ENCODE measurements at regions not wholly inside any gene's neighbourhood (a gene's known extent, or its start where the extent isn't known, plus 50 kb on each side); places are given as distances from the start of the nearest gene placed in this dataset.

- no peak overlapping the region for H3K27ac ChIP-seq
- no peak for DNase-seq
- H3K9ac ChIP-seq: no peak overlapping the region
- H3F3A ChIP-seq (ENCODE audit: insufficient read depth): no peaks in the 10 kb centered on the region
- TF ChIP-seq EZH2phosphoT487 (IDR thresholded peaks at IDR 0.05; ENCODE audit: insufficient read depth, low read depth): no peak
- TF ChIP-seq EZH2 (IDR thresholded peaks at IDR 0.05; ENCODE audit: insufficient read depth, poor library complexity, severe bottlenecking): no peak
- H3K9me2 ChIP-seq (ENCODE audit: insufficient read depth): no peaks in the 10 kb centered on the region
- no peaks in the 10 kb centered on the region for H4K20me1 ChIP-seq (ENCODE audit: insufficient read depth)
- H3K79me2 ChIP-seq (ENCODE audit: insufficient read depth): no peaks in the 10 kb centered on the region
- WGBS, 2 experiments (ENCODE audit: low coverage in 1 of 2, low lambda C conversion rate in 2 of 2, missing lambda C conversion rate in 2 of 2): 11 to 13% methylated on average over 11 of the region's 11 CpGs
- no peaks in the 10 kb centered on the region for H3K36me3 ChIP-seq (ENCODE audit: low read depth)
- H3K4me3 ChIP-seq: no peak overlapping the region
- H3K4me1 ChIP-seq (ENCODE audit: insufficient read depth): no peaks in the 10 kb centered on the region
- H3K27me3 ChIP-seq (replicated peaks; ENCODE audit: insufficient read depth): no peaks in the 10 kb centered on the region
- in situ Hi-C loops (cut with MboI): no loop called here
- no peak overlapping the region for H3K4me2 ChIP-seq (ENCODE audit: unreplicated experiment)
- no peak overlapping the region for H2AFZ ChIP-seq
- H3K9me3 ChIP-seq (ENCODE audit: low read depth): no peaks in the 10 kb centered on the region
Measured at GRCh38 chr15:96849271-96849900, 518.9 kb downstream of the NR2F2 start.

GRCh38 chr15:96851613-96852012 lies 521.1 kb downstream of the NR2F2 start:
- in situ Hi-C loops (cut with MboI): no loop called here
- no peaks in the 10 kb centered on the region for H3K36me3 ChIP-seq (ENCODE audit: low read depth)
- no peak for DNase-seq
- no peaks in the 10 kb centered on the region for H3K9me2 ChIP-seq (ENCODE audit: insufficient read depth)
- no peaks in the 10 kb centered on the region for H3K79me2 ChIP-seq (ENCODE audit: insufficient read depth)
- no peaks in the 10 kb centered on the region for H3F3A ChIP-seq (ENCODE audit: insufficient read depth)
- H3K27me3 ChIP-seq (replicated peaks; ENCODE audit: insufficient read depth): no peaks in the 10 kb centered on the region
- no peak overlapping the region for H3K4me3 ChIP-seq
- no peaks in the 10 kb centered on the region for H3K4me1 ChIP-seq (ENCODE audit: insufficient read depth)
- H4K20me1 ChIP-seq (ENCODE audit: insufficient read depth): no peaks in the 10 kb centered on the region
- H3K4me2 ChIP-seq (ENCODE audit: unreplicated experiment): no peak overlapping the region
- H2AFZ ChIP-seq: no peak overlapping the region
- H3K27ac ChIP-seq: no peak overlapping the region
- no peak overlapping the region for H3K9ac ChIP-seq
- 5 to 10% methylated on average over 3 of the region's 3 CpGs for WGBS, 2 experiments (ENCODE audit: low coverage in 1 of 2, low lambda C conversion rate in 2 of 2, missing lambda C conversion rate in 2 of 2)
- no peaks in the 10 kb centered on the region for H3K9me3 ChIP-seq (ENCODE audit: low read depth)
- TF ChIP-seq EZH2 (IDR thresholded peaks at IDR 0.05; ENCODE audit: insufficient read depth, poor library complexity, severe bottlenecking) (no peak), EZH2phosphoT487 (IDR thresholded peaks at IDR 0.05; ENCODE audit: insufficient read depth, low read depth) (no peak)

- Histone ChIP-seq H3K79me2 (ENCODE audit: insufficient read depth) (no peaks in the 10 kb centered on the region), H3K9me2 (ENCODE audit: insufficient read depth) (no peaks in the 10 kb centered on the region), H2AFZ (no peak overlapping the region), H3K4me1 (ENCODE audit: insufficient read depth) (no peaks in the 10 kb centered on the region), H3K9me3 (ENCODE audit: low read depth) (no peaks in the 10 kb centered on the region), H3F3A (ENCODE audit: insufficient read depth) (no peaks in the 10 kb centered on the region), H3K4me3 (no peak overlapping the region), H3K9ac (no peak overlapping the region), H3K36me3 (ENCODE audit: low read depth) (no peaks in the 10 kb centered on the region), H3K4me2 (ENCODE audit: unreplicated experiment) (no peak overlapping the region), H4K20me1 (ENCODE audit: insufficient read depth) (no peaks in the 10 kb centered on the region), H3K27me3 (replicated peaks; ENCODE audit: insufficient read depth) (no peaks in the 10 kb centered on the region), H3K27ac (no peak overlapping the region)
- WGBS, 2 experiments (ENCODE audit: low coverage in 1 of 2, low lambda C conversion rate in 2 of 2, missing lambda C conversion rate in 2 of 2): 4% methylated on average over 9 of the region's 9 CpGs
- in situ Hi-C loops (cut with MboI): no loop called here
- no peak for TF ChIP-seq EZH2phosphoT487 (IDR thresholded peaks at IDR 0.05; ENCODE audit: insufficient read depth, low read depth)
- TF ChIP-seq EZH2 (IDR thresholded peaks at IDR 0.05; ENCODE audit: insufficient read depth, poor library complexity, severe bottlenecking): no peak
- DNase-seq: no peak
Measured at GRCh38 chr15:96858694-96859093, 528.2 kb downstream of the NR2F2 start.

GRCh38 chr15:96860741-96861140 lies 530.2 kb downstream of the NR2F2 start:
- no peak for TF ChIP-seq EZH2 (IDR thresholded peaks at IDR 0.05; ENCODE audit: insufficient read depth, poor library complexity, severe bottlenecking)
- no peak for TF ChIP-seq EZH2phosphoT487 (IDR thresholded peaks at IDR 0.05; ENCODE audit: insufficient read depth, low read depth)
- WGBS, 2 experiments (ENCODE audit: low coverage in 1 of 2, low lambda C conversion rate in 2 of 2, missing lambda C conversion rate in 2 of 2): 10 to 11% methylated on average over 4 of the region's 4 CpGs
- no peak overlapping the region for H3K4me2 ChIP-seq (ENCODE audit: unreplicated experiment)

GRCh38 chr15:96867992-96868391 lies 537.5 kb downstream of the NR2F2 start:
- Histone ChIP-seq H3K9me3 (ENCODE audit: low read depth) (no peaks in the 10 kb centered on the region), H3K4me3 (no peak overlapping the region), H3K4me1 (ENCODE audit: insufficient read depth) (no peaks in the 10 kb centered on the region), H3K27me3 (replicated peaks; ENCODE audit: insufficient read depth) (no peaks in the 10 kb centered on the region), H3K9ac (no peak overlapping the region), H3K79me2 (ENCODE audit: insufficient read depth) (no peaks in the 10 kb centered on the region), H3F3A (ENCODE audit: insufficient read depth) (no peaks in the 10 kb centered on the region), H2AFZ (no peak overlapping the region), H3K4me2 (ENCODE audit: unreplicated experiment) (no peak overlapping the region), H4K20me1 (ENCODE audit: insufficient read depth) (no peaks in the 10 kb centered on the region), H3K27ac (no peak overlapping the region), H3K36me3 (ENCODE audit: low read depth) (no peaks in the 10 kb centered on the region), H3K9me2 (ENCODE audit: insufficient read depth) (no peaks in the 10 kb centered on the region)
- in situ Hi-C loops (cut with MboI): no loop called here
- TF ChIP-seq EZH2 (IDR thresholded peaks at IDR 0.05; ENCODE audit: insufficient read depth, poor library complexity, severe bottlenecking): no peak
- no peak for TF ChIP-seq EZH2phosphoT487 (IDR thresholded peaks at IDR 0.05; ENCODE audit: insufficient read depth, low read depth)
- 18 to 23% methylated on average over 8 of the region's 8 CpGs for WGBS, 2 experiments (ENCODE audit: low coverage in 1 of 2, low lambda C conversion rate in 2 of 2, missing lambda C conversion rate in 2 of 2)
- DNase-seq: no peak

More at GRCh38 chr15:96860741-96861140, 530.2 kb downstream of the NR2F2 start:
- Histone ChIP-seq H3K27ac (no peak overlapping the region), H3K4me1 (ENCODE audit: insufficient read depth) (no peaks in the 10 kb centered on the region), H3K79me2 (ENCODE audit: insufficient read depth) (no peaks in the 10 kb centered on the region), H3K9me2 (ENCODE audit: insufficient read depth) (no peaks in the 10 kb centered on the region), H3K9ac (no peak overlapping the region), H3K4me3 (no peak overlapping the region), H3K27me3 (replicated peaks; ENCODE audit: insufficient read depth) (no peaks in the 10 kb centered on the region), H3K36me3 (ENCODE audit: low read depth) (no peaks in the 10 kb centered on the region), H2AFZ (no peak overlapping the region), H3F3A (ENCODE audit: insufficient read depth) (no peaks in the 10 kb centered on the region), H4K20me1 (ENCODE audit: insufficient read depth) (no peaks in the 10 kb centered on the region), H3K9me3 (ENCODE audit: low read depth) (no peaks in the 10 kb centered on the region)
- no peak for DNase-seq
- in situ Hi-C loops (cut with MboI): no loop called here

Measured in GM23248 (cell line).